ENCODE measurements at regions not wholly inside any gene's neighbourhood (a gene's known extent, or its start where the extent isn't known, plus 50 kb on each side); places are given as distances from the start of the nearest gene placed in this dataset.

GRCh38 chr5:74288448-74289108 lies 351.9 kb downstream of the ENC1 start:
- DNase-seq (ENCODE audit: low read depth) = no peak
- TF ChIP-seq, protein P1, sequence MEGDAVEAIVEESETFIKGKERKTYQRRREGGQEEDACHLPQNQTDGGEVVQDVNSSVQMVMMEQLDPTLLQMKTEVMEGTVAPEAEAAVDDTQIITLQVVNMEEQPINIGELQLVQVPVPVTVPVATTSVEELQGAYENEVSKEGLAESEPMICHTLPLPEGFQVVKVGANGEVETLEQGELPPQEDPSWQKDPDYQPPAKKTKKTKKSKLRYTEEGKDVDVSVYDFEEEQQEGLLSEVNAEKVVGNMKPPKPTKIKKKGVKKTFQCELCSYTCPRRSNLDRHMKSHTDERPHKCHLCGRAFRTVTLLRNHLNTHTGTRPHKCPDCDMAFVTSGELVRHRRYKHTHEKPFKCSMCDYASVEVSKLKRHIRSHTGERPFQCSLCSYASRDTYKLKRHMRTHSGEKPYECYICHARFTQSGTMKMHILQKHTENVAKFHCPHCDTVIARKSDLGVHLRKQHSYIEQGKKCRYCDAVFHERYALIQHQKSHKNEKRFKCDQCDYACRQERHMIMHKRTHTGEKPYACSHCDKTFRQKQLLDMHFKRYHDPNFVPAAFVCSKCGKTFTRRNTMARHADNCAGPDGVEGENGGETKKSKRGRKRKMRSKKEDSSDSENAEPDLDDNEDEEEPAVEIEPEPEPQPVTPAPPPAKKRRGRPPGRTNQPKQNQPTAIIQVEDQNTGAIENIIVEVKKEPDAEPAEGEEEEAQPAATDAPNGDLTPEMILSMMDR (IDR thresholded peaks at IDR 0.05; ENCODE audit: control insufficient read depth, insufficient read depth, low read depth, low read length, missing control alignments) = no peak
- no peak overlapping the region for H3K4me3 ChIP-seq (ENCODE audit: control insufficient read depth, low read depth, low read length)

DNA sequence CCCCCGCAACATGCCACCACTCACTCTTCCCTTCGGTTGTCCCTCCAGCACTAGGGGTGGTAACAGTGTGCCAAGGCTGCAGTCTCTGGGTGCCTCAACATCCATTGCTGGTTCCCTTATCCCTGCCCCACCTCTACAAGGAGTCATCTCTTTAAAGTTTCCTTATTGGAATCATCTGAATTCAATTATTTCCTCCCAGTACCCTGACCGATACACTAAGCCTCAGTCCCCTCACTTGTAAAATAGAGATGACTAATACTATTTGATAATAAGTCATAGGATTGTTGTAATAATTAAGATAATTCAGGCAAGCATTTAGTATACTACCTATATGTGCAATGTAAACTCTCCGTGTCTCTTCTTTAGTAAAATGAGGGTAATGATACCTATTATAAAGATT lies 352.5 kb downstream of the ENC1 start:
- DNase-seq (ENCODE audit: low read depth) = no peak
- TF ChIP-seq, protein P1 (IDR thresholded peaks at IDR 0.05; ENCODE audit: control insufficient read depth, insufficient read depth, low read depth, low read length, missing control alignments) = no peak
- no peak overlapping the region for H3K4me3 ChIP-seq (ENCODE audit: control insufficient read depth, low read depth, low read length)

DNA sequence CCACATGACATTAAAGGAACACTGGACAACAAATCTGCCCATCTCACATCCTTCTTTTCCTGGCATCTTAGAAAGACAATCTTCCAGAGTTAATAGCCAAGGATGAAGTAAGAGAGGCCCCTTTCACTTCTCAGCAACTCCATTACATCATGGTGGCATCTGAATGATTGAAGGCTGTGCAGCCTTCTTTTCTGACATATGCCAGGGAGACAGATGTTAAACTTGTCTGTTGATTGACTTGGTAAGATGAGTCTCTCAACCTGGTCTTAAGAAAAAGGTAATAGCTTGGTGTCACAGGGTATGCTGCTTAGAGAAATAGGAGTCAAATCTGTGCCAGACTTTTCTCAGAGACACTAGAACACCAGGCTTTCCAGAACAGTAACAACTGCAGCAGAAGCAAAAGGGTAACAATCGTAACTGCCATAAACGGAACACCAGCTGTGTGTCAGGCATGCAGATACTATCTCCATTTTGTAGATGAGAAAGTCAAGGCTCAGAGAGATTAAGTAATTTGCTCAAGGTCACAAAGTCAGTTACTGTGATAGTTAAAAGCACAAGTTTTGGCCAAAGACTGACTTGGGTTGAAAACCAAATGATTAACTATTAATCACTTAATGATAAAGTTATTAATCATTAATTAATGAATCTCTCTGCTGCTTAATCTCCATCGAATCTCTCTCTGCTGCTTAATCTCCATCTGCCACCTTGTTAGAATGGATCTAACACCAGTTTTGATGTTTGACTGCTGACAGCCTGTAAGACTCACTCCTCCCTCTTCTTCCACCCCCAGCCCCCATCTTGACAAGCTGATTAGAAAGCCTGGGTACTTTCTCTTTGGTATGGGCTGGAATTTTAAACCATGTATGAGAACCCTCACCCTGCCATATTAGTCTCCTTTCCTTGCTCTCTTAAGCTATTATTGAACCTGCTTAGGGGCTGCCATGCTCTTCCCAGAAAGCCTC lies 353.5 kb downstream of the ENC1 start:
- H3K4me3 ChIP-seq (ENCODE audit: control insufficient read depth, low read depth, low read length) = no peak overlapping the region
- TF ChIP-seq, protein P1 (IDR thresholded peaks at IDR 0.05; ENCODE audit: control insufficient read depth, insufficient read depth, low read depth, low read length, missing control alignments) = no peak
- DNase-seq (ENCODE audit: low read depth) = no peak

- no peak for DNase-seq (ENCODE audit: low read depth)
- TF ChIP-seq, protein P1 (IDR thresholded peaks at IDR 0.05; ENCODE audit: control insufficient read depth, insufficient read depth, low read depth, low read length, missing control alignments) = no peak
- H3K4me3 ChIP-seq (ENCODE audit: control insufficient read depth, low read depth, low read length) = no peak overlapping the region
Measured at GRCh38 chr5:74285675-74286280, 354.8 kb downstream of the ENC1 start.

DNA sequence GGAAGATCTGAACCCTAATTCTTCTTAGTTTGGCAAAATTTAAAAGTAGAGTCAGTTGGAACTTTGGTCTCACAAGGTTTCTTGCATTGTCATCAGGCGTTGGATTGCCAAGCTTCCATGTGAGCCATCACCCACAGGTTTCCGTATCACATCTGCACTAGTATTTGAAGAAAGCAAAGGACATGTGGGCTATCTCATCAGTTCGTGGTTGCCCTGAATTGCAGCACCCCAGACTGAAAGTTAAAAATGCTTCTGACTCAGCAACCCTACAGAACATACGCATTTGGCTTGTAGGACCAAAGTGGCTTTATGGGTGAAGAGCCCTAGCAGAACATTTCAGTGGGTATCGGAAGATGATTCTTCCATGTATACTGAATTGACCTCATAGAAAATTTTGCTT lies 358.0 kb downstream of the ENC1 start:
- no peak overlapping the region for H3K4me3 ChIP-seq (ENCODE audit: control insufficient read depth, low read depth, low read length)
- no peak for DNase-seq (ENCODE audit: low read depth)
- TF ChIP-seq, protein P1 (IDR thresholded peaks at IDR 0.05; ENCODE audit: control insufficient read depth, insufficient read depth, low read depth, low read length, missing control alignments) = no peak

GRCh38 chr5:74281166-74281565 lies 359.4 kb downstream of the ENC1 start:
- no peak for DNase-seq (ENCODE audit: low read depth)
- TF ChIP-seq, protein P1 (IDR thresholded peaks at IDR 0.05; ENCODE audit: control insufficient read depth, insufficient read depth, low read depth, low read length, missing control alignments) = no peak
- H3K4me3 ChIP-seq (ENCODE audit: control insufficient read depth, low read depth, low read length) = no peak overlapping the region
